HTR-8/SVneo (cell line): ENCODE measurements at regions not wholly inside any gene's neighbourhood (a gene's known extent, or its start where the extent isn't known, plus 50 kb on each side); places are given as distances from the start of the nearest gene placed in this dataset.

Source experiments
- DNase-seq: peaks from one replicate; pipeline ENCODE4 v3.0.0; 2011; ENCODE audit warnings: low spot score, mixed read lengths; ENCODE audit not compliant: insufficient read length
- FAIRE-seq: peaks from 2 replicates; lab custom pipeline; 2011; peaks lifted over from hg19 to GRCh38; lab: Jason Lieb, UNC

GRCh38 chr18:45119876-45120275, 439.2 kb downstream of the SETBP1 start:
- DNase-seq: no peak
- no peak for FAIRE-seq

- FAIRE-seq: no peak
- no peak for DNase-seq
Observed at GRCh38 chr18:45121146-45121545, 440.5 kb downstream of the SETBP1 start.

GRCh38 chr18:45122506-45122905, 441.8 kb downstream of the SETBP1 start:
- FAIRE-seq (no peak), DNase-seq (no peak)

- DNase-seq (no peak), FAIRE-seq (no peak)
Observed at GRCh38 chr18:45127405-45127804, 446.7 kb downstream of the SETBP1 start.

GRCh38 chr18:45133276-45133675, 452.6 kb downstream of the SETBP1 start:
- FAIRE-seq (no peak), DNase-seq (no peak)

GRCh38 chr18:45136381-45137086, 455.8 kb downstream of the SETBP1 start:
- DNase-seq: no peak

GRCh38 chr18:45137087-45137419, 456.4 kb downstream of the SETBP1 start:
- FAIRE-seq (no peak), DNase-seq (no peak)

More at GRCh38 chr18:45136381-45137086, 455.8 kb downstream of the SETBP1 start:
- FAIRE-seq: no peak

GRCh38 chr18:45139478-45139877, 458.8 kb downstream of the SETBP1 start:
- FAIRE-seq (no peak), DNase-seq (no peak)

- DNase-seq: no peak
- no peak for FAIRE-seq
Observed at GRCh38 chr18:45142868-45143267, 462.2 kb downstream of the SETBP1 start.

- no peak for DNase-seq
- no peak for FAIRE-seq
Observed at GRCh38 chr18:45149712-45150111, 465.6 kb upstream of the SLC14A2 start.

GRCh38 chr18:45151645-45152044, 463.6 kb upstream of the SLC14A2 start:
- DNase-seq (no peak), FAIRE-seq (no peak)

GRCh38 chr18:45155526-45155925, 459.8 kb upstream of the SLC14A2 start:
- DNase-seq: no peak
- FAIRE-seq: no peak

GRCh38 chr18:45156946-45157345, 458.3 kb upstream of the SLC14A2 start:
- DNase-seq (no peak), FAIRE-seq (no peak)

GRCh38 chr18:45157576-45157975, 457.7 kb upstream of the SLC14A2 start:
- no peak for FAIRE-seq
- DNase-seq: no peak

GRCh38 chr18:45161850-45162249, 453.4 kb upstream of the SLC14A2 start:
- no peak for FAIRE-seq
- no peak for DNase-seq

GRCh38 chr18:45163871-45164270, 451.4 kb upstream of the SLC14A2 start:
- FAIRE-seq: no peak
- DNase-seq: no peak

- no peak for DNase-seq
Observed at GRCh38 chr18:45164551-45164950, 450.7 kb upstream of the SLC14A2 start.

GRCh38 chr18:45165176-45165713, 450.0 kb upstream of the SLC14A2 start:
- no peak for FAIRE-seq

More at GRCh38 chr18:45164551-45164950, 450.7 kb upstream of the SLC14A2 start:
- no peak for FAIRE-seq

GRCh38 chr18:45165871-45166270, 449.4 kb upstream of the SLC14A2 start:
- FAIRE-seq (no peak), DNase-seq (no peak)

More at GRCh38 chr18:45165176-45165713, 450.0 kb upstream of the SLC14A2 start:
- DNase-seq: no peak

GRCh38 chr18:45166341-45166835, 448.9 kb upstream of the SLC14A2 start:
- DNase-seq (no peak), FAIRE-seq (no peak)

- DNase-seq: no peak
- FAIRE-seq: no peak
Observed at GRCh38 chr18:45166836-45167551, 448.3 kb upstream of the SLC14A2 start.
